GM12878 (cell line): ENCODE measurements at regions not wholly inside any gene's neighbourhood (a gene's known extent, or its start where the extent isn't known, plus 50 kb on each side); places are given as distances from the start of the nearest gene placed in this dataset.

ENCODE experiments used
- BMI1 ChIP-seq: fragments of 450-650 bp; IDR thresholded peaks from 2 replicates; pipeline ENCODE4 v1.6.1; 2016; ENCODE audit warnings: mild to moderate bottlenecking, moderate library complexity, borderline replicate concordance
- BRCA1 ChIP-seq: IDR thresholded peaks from 2 replicates; pipeline ENCODE4 v1.6.1; 2011; ENCODE audit warnings: low read depth, low read length, improper control_type of control experiment
- EZH2 ChIP-seq: IDR thresholded peaks from 2 replicates; pipeline ENCODE4 v1.6.1; 2012; ENCODE audit warnings: low read depth, mild to moderate bottlenecking, control low read depth, inconsistent platforms, low read length, borderline replicate concordance; ENCODE audit not compliant: control insufficient read depth
- NR2C1 ChIP-seq: fragments of 450-650 bp; IDR thresholded peaks from 2 replicates; pipeline ENCODE4 v1.6.1; 2017; ENCODE audit warnings: antibody characterized with exemption, mild to moderate bottlenecking, moderate library complexity
- SMAD5 ChIP-seq: IDR thresholded peaks from 2 replicates; pipeline ENCODE4 v1.6.1; 2016; ENCODE audit warnings: antibody characterized with exemption, low read depth
- SPI1 ChIP-seq: IDR thresholded peaks from 2 replicates; pipeline ENCODE4 v1.6.1; 2011; ENCODE audit warnings: low read depth, mild to moderate bottlenecking, low read length, moderate library complexity, borderline replicate concordance; ENCODE audit not compliant: insufficient read depth
- STAT3 ChIP-seq: IDR thresholded peaks from 2 replicates; pipeline ENCODE4 v1.6.1; 2011; ENCODE audit warnings: low read depth, low read length, improper control_type of control experiment
- ZNF217 ChIP-seq: fragments of 450-650 bp; IDR thresholded peaks from 2 replicates; pipeline ENCODE4 v1.6.1; 2017; ENCODE audit warnings: antibody characterized with exemption, mild to moderate bottlenecking
- TF ChIP-seq, protein P1 (sequence below): IDR thresholded peaks from 2 replicates; pipeline ENCODE4 v1.6.1; 2012; ENCODE audit warnings: mild to moderate bottlenecking, low read depth, low read length
- TF ChIP-seq, protein P2 (sequence below): IDR thresholded peaks from 2 replicates; pipeline ENCODE4 v1.6.1; 2012; ENCODE audit warnings: improper control_type of control experiment, low read depth, low read length; ENCODE audit not compliant: insufficient replicate concordance
- TF ChIP-seq, protein P3 (sequence below): fragments of 450-650 bp; IDR thresholded peaks from 2 replicates; pipeline ENCODE4 v1.6.1; 2017; ENCODE audit warnings: low read depth, mild to moderate bottlenecking, moderate library complexity

DNA sequence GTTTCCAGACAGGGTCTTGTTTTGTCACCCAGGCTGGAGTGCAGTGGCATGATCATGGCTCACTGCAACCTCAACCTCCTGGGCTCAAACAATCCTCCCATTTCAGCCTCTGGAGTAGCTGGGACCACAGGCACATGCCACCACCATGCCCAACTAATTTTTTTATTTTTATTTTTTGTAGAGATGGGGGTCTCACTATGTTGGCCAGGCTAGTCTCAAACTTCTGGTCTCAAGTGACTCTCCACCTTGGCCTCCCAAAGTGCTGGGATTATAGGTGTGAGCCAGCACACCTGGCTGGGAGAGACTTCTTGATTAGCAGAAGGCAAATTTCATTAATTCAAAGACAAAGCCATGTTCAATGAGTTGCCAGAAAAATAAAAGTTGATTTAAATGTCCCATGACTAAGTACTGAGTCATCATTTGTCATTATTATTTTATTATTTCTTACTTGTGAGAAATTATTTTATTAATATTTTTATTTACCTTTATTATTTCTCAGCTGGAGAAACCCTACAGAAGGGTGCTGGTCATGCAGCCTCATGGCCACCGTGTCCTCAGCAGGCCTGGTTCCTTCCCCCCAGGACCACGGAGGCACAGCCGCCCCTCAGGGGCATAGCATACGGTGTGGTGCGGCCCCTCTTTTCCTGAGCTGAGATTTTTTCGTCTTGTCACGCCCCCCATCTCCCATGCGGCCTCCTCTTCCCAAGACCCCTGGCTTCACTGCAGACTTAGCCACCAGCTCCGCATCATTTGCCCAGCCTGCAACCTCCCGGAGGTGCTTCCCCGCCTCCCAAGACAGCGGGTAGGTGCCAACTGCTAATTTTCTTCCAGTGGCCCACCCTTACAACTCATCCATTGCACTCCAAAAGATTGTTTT, 55.3 kb upstream of the SIM2 start (continued):
- TF ChIP-seq, protein P1, sequence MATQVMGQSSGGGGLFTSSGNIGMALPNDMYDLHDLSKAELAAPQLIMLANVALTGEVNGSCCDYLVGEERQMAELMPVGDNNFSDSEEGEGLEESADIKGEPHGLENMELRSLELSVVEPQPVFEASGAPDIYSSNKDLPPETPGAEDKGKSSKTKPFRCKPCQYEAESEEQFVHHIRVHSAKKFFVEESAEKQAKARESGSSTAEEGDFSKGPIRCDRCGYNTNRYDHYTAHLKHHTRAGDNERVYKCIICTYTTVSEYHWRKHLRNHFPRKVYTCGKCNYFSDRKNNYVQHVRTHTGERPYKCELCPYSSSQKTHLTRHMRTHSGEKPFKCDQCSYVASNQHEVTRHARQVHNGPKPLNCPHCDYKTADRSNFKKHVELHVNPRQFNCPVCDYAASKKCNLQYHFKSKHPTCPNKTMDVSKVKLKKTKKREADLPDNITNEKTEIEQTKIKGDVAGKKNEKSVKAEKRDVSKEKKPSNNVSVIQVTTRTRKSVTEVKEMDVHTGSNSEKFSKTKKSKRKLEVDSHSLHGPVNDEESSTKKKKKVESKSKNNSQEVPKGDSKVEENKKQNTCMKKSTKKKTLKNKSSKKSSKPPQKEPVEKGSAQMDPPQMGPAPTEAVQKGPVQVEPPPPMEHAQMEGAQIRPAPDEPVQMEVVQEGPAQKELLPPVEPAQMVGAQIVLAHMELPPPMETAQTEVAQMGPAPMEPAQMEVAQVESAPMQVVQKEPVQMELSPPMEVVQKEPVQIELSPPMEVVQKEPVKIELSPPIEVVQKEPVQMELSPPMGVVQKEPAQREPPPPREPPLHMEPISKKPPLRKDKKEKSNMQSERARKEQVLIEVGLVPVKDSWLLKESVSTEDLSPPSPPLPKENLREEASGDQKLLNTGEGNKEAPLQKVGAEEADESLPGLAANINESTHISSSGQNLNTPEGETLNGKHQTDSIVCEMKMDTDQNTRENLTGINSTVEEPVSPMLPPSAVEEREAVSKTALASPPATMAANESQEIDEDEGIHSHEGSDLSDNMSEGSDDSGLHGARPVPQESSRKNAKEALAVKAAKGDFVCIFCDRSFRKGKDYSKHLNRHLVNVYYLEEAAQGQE: no peak
- TF ChIP-seq BMI1: no peak
- TF ChIP-seq NR2C1: no peak
- TF ChIP-seq SPI1: no peak
- no peak for TF ChIP-seq SMAD5
- no peak for TF ChIP-seq ZNF217
- TF ChIP-seq, protein P2, sequence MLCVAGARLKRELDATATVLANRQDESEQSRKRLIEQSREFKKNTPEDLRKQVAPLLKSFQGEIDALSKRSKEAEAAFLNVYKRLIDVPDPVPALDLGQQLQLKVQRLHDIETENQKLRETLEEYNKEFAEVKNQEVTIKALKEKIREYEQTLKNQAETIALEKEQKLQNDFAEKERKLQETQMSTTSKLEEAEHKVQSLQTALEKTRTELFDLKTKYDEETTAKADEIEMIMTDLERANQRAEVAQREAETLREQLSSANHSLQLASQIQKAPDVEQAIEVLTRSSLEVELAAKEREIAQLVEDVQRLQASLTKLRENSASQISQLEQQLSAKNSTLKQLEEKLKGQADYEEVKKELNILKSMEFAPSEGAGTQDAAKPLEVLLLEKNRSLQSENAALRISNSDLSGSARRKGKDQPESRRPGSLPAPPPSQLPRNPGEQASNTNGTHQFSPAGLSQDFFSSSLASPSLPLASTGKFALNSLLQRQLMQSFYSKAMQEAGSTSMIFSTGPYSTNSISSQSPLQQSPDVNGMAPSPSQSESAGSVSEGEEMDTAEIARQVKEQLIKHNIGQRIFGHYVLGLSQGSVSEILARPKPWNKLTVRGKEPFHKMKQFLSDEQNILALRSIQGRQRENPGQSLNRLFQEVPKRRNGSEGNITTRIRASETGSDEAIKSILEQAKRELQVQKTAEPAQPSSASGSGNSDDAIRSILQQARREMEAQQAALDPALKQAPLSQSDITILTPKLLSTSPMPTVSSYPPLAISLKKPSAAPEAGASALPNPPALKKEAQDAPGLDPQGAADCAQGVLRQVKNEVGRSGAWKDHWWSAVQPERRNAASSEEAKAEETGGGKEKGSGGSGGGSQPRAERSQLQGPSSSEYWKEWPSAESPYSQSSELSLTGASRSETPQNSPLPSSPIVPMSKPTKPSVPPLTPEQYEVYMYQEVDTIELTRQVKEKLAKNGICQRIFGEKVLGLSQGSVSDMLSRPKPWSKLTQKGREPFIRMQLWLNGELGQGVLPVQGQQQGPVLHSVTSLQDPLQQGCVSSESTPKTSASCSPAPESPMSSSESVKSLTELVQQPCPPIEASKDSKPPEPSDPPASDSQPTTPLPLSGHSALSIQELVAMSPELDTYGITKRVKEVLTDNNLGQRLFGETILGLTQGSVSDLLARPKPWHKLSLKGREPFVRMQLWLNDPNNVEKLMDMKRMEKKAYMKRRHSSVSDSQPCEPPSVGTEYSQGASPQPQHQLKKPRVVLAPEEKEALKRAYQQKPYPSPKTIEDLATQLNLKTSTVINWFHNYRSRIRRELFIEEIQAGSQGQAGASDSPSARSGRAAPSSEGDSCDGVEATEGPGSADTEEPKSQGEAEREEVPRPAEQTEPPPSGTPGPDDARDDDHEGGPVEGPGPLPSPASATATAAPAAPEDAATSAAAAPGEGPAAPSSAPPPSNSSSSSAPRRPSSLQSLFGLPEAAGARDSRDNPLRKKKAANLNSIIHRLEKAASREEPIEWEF: no peak
- no peak for TF ChIP-seq EZH2
- TF ChIP-seq, protein P3, sequence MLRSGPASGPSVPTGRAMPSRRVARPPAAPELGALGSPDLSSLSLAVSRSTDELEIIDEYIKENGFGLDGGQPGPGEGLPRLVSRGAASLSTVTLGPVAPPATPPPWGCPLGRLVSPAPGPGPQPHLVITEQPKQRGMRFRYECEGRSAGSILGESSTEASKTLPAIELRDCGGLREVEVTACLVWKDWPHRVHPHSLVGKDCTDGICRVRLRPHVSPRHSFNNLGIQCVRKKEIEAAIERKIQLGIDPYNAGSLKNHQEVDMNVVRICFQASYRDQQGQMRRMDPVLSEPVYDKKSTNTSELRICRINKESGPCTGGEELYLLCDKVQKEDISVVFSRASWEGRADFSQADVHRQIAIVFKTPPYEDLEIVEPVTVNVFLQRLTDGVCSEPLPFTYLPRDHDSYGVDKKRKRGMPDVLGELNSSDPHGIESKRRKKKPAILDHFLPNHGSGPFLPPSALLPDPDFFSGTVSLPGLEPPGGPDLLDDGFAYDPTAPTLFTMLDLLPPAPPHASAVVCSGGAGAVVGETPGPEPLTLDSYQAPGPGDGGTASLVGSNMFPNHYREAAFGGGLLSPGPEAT: no peak
- no peak for TF ChIP-seq STAT3
- no peak for TF ChIP-seq BRCA1
